Upper lobe of left lung (tissue), 6 donors: ENCODE measurements at regions not wholly inside any gene's neighbourhood (a gene's known extent, or its start where the extent isn't known, plus 50 kb on each side); places are given as distances from the start of the nearest gene placed in this dataset.

Experiments
- ATAC-seq, 2 donors: fragments of 200-7000 bp; cut with Tn5 transposase; one replicate each; pipeline ENCODE4 v1.9.1; 2022; ENCODE audit warnings: mild to moderate bottlenecking in 2 of 2, moderate library complexity in 2 of 2; ENCODE audit not compliant: low FRiP score in 2 of 2
- DNase-seq, 2 donors: peaks; one replicate each; pipeline ENCODE4 v3.0.0-alpha.2; 2019 to 2020
- H3K27ac ChIP-seq, 4 donors: fragments of 200-600 bp; sonication (generic); one replicate each; pipeline ENCODE4 v1.5.1; 2016 to 2019
- H3K27me3 ChIP-seq, 4 donors: fragments of 200-600 bp; sonication (generic); one replicate each; pipeline ENCODE4 v1.5.1; 2017 to 2019
- H3K36me3 ChIP-seq, 4 donors: fragments of 200-600 bp; sonication (generic); one replicate each; pipeline ENCODE4 v1.5.1; 2016 to 2019
- H3K4me1 ChIP-seq, 4 donors: fragments of 200-600 bp; sonication (generic); one replicate each; pipeline ENCODE4 v1.5.1; 2018 to 2019
- H3K4me3 ChIP-seq, 4 donors: fragments of 200-600 bp; sonication (generic); one replicate each; pipeline ENCODE4 v1.5.1; 2017 to 2019; ENCODE audit warnings: mild to moderate bottlenecking in 2 of 4, moderate library complexity in 1 of 4
- H3K9me3 ChIP-seq, 4 donors: fragments of 200-600 bp; sonication (generic); one replicate each; pipeline ENCODE4 v1.5.1; 2018 to 2019
- EP300 ChIP-seq, 4 donors: sonication (generic); formaldehyde crosslinking; IDR thresholded peaks; one replicate each; pipeline ENCODE4 v1.5.1; 2017; ENCODE audit warnings: antibody characterized with exemption in 4 of 4, control low read depth in 2 of 4
- POLR2A ChIP-seq, 4 donors: fragments of 450-650 bp; IDR thresholded peaks; one replicate each; pipeline ENCODE4 v1.5.1; 2016 to 2017; ENCODE audit warnings: antibody characterized with exemption in 4 of 4, mild to moderate bottlenecking in 2 of 4
- POLR2AphosphoS5 ChIP-seq, 2 donors: sonication (generic); formaldehyde crosslinking; IDR thresholded peaks; one replicate each; pipeline ENCODE4 v1.5.1; 2017; ENCODE audit warnings: antibody characterized with exemption in 2 of 2
- WGBS, 2 donors: methylation state at CpG; one replicate each; pipeline ENCODE4 v1.1.5; 2017 to 2018; 5-methylcytosine and 5-hydroxymethylcytosine counted together
- TF ChIP-seq, protein P1 (sequence below), 6 experiments: fragments of 450-650 bp in 4 of 6; fragments of 200-600 bp in 2 of 6; sonication (generic) in 2 of 6; IDR thresholded peaks; one replicate each; pipeline ENCODE4 v1.5.1; 2016 to 2019; ENCODE audit warnings: antibody characterized with exemption in 6 of 6
- donor health status: DM: no; HTN: no; CAD: no; lungs with moderate emphysema.
- donor health status: DM: no; HTN: yes; CAD: no; lungs with severe emphysema.

DNA sequence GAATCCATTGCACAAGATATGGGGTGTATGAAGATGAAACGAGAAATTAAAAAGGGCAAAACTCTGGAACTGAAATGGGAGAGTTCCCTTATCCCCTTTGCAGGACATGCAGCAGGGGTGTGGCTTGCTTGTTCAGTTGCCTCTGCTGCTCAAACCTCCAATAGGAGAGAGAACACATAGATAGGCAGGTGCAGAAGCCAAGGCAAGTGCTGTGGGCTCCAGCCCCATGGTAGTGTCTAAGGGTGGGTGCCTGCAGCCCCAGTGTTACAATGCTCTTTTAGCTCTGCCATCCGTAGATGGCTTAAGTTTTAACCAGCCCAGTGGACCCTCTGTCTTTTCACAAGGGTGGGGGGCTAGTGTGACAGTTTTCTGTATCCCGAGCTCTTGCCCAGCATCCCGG, 69.7 kb downstream of the CMAS start:
- no peak for DNase-seq
- Histone ChIP-seq H3K4me3 (no peak overlapping the region), H3K27ac (no peak overlapping the region), H3K27me3 (no peaks in the 10 kb centered on the region), H3K4me1 (no peaks in the 10 kb centered on the region), H3K9me3 (no peaks in the 10 kb centered on the region), H3K36me3 (no peaks in the 10 kb centered on the region)
- TF ChIP-seq, protein P1, sequence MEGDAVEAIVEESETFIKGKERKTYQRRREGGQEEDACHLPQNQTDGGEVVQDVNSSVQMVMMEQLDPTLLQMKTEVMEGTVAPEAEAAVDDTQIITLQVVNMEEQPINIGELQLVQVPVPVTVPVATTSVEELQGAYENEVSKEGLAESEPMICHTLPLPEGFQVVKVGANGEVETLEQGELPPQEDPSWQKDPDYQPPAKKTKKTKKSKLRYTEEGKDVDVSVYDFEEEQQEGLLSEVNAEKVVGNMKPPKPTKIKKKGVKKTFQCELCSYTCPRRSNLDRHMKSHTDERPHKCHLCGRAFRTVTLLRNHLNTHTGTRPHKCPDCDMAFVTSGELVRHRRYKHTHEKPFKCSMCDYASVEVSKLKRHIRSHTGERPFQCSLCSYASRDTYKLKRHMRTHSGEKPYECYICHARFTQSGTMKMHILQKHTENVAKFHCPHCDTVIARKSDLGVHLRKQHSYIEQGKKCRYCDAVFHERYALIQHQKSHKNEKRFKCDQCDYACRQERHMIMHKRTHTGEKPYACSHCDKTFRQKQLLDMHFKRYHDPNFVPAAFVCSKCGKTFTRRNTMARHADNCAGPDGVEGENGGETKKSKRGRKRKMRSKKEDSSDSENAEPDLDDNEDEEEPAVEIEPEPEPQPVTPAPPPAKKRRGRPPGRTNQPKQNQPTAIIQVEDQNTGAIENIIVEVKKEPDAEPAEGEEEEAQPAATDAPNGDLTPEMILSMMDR (IDR thresholded peaks at IDR 0.05): no peak
- TF ChIP-seq POLR2A (IDR thresholded peaks at IDR 0.05) (no peak), EP300 (IDR thresholded peaks at IDR 0.05) (no peak), POLR2AphosphoS5 (IDR thresholded peaks at IDR 0.05) (no peak)
- ATAC-seq: no peak
- WGBS, 2 donors: 86 to 90% methylated on average over 3 to 4 of the region's 4 CpGs

- TF ChIP-seq POLR2A (IDR thresholded peaks at IDR 0.05) (no peak), EP300 (IDR thresholded peaks at IDR 0.05) (no peak)
- DNase-seq: no peak
- no peaks in the 10 kb centered on the region for H3K36me3 ChIP-seq
These were observed 70.4 kb downstream of the CMAS start for GRCh38 chr12:22116376-22116775.

DNA sequence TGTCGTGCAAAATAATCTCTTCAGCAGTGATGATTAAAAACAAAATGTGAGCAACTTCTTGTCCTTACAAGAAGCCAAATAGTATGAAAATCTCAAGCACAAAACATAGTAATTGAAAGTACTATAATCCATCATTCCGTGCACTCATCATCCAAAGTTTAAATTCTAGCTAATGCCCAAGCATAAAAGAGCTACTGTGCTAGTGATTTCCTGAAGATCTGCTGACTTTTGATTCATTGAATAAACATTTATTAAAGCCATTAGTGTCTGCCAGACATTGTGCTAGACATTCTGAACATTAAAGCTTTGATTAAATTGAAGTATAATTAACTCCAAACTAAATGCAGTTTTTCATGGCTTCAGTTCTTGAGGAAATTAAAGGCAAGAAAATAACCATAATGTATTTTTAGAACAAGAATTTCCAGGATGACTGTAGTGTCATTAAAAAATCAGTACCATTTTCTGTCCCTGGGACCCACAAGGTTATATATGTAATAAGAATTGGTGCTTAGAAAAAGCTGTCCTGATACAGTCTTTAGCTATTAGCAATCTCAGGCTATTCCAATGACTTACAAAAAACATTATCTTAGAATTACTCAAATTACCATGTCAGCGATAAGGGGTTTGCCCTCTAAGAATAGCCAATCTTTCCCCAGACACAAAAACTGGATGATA, 71.7 kb downstream of the CMAS start:
- no peak overlapping the region for H3K4me3 ChIP-seq
- no peak for TF ChIP-seq POLR2A (IDR thresholded peaks at IDR 0.05)
- no peak for TF ChIP-seq EP300 (IDR thresholded peaks at IDR 0.05)
- TF ChIP-seq, protein P1 (IDR thresholded peaks at IDR 0.05): no peak
- TF ChIP-seq POLR2AphosphoS5 (IDR thresholded peaks at IDR 0.05): no peak
- H3K27ac ChIP-seq: no peak overlapping the region
- no peaks in the 10 kb centered on the region for H3K27me3 ChIP-seq
- no peaks in the 10 kb centered on the region for H3K9me3 ChIP-seq
- no peak for ATAC-seq
- no peak for DNase-seq
- no peaks in the 10 kb centered on the region for H3K36me3 ChIP-seq
- 67 to 69% methylated on average over 3 of the region's 3 CpGs for WGBS, 2 donors
- H3K4me1 ChIP-seq: no peaks in the 10 kb centered on the region

More at GRCh38 chr12:22116376-22116775, 70.4 kb downstream of the CMAS start:
- no peaks in the 10 kb centered on the region for H3K27me3 ChIP-seq
- no peak overlapping the region for H3K4me3 ChIP-seq
- no peak for ATAC-seq
- H3K9me3 ChIP-seq: no peaks in the 10 kb centered on the region
- no peak overlapping the region for H3K27ac ChIP-seq
- H3K4me1 ChIP-seq: no peaks in the 10 kb centered on the region
- WGBS, 2 donors: 82 to 88% methylated on average over 5 of the region's 5 CpGs

GRCh38 chr12:22118238-22118790, 72.3 kb downstream of the CMAS start:
- ATAC-seq: no peak
- no peak overlapping the region for H3K4me3 ChIP-seq

GRCh38 chr12:22121224-22121623, 75.2 kb downstream of the CMAS start:
- 50 to 52% methylated on average over 3 to 4 of the region's 4 CpGs for WGBS, 2 donors
- Histone ChIP-seq H3K27ac (no peak overlapping the region), H3K9me3 (no peaks in the 10 kb centered on the region), H3K4me1 (no peaks in the 10 kb centered on the region), H3K36me3 (no peaks in the 10 kb centered on the region), H3K4me3 (no peak overlapping the region), H3K27me3 (no peaks in the 10 kb centered on the region)
- no peak for TF ChIP-seq POLR2A (IDR thresholded peaks at IDR 0.05)
- TF ChIP-seq, protein P1 (IDR thresholded peaks at IDR 0.05): peak in 3 of 6 experiments; percentile 6 to 14 (median 10)
- ATAC-seq (no peak), DNase-seq (peak in 1 of 2 donors; percentile 31)

More at GRCh38 chr12:22118238-22118790, 72.3 kb downstream of the CMAS start:
- no peaks in the 10 kb centered on the region for H3K9me3 ChIP-seq
- H3K36me3 ChIP-seq: no peaks in the 10 kb centered on the region
- no peak for TF ChIP-seq EP300 (IDR thresholded peaks at IDR 0.05)
- no peak for TF ChIP-seq POLR2A (IDR thresholded peaks at IDR 0.05)
- TF ChIP-seq, protein P1 (IDR thresholded peaks at IDR 0.05): no peak
- no peak for TF ChIP-seq POLR2AphosphoS5 (IDR thresholded peaks at IDR 0.05)
- no peaks in the 10 kb centered on the region for H3K4me1 ChIP-seq
- H3K27me3 ChIP-seq: no peaks in the 10 kb centered on the region
- 58 to 64% methylated on average over 3 of the region's 3 CpGs for WGBS, 2 donors
- no peak for DNase-seq
- H3K27ac ChIP-seq: no peak overlapping the region
